GM23338 (cell line): ENCODE measurements at regions not wholly inside any gene's neighbourhood (a gene's known extent, or its start where the extent isn't known, plus 50 kb on each side); places are given as distances from the start of the nearest gene placed in this dataset.

Experiments used
- CREB1 ChIP-seq: fragments of 250-450 bp; sonication (Bioruptor Pico); IDR thresholded peaks from 2 replicates; pipeline ENCODE4 v1.5.0; 2020; ENCODE audit warnings: low read depth, mild to moderate bottlenecking, moderate library complexity
- EZH2 ChIP-seq: fragments of 200-600 bp; sonication (generic); IDR thresholded peaks from one replicate; pipeline ENCODE4 v1.8.0; 2017; ENCODE audit warnings: antibody characterized with exemption, mild to moderate bottlenecking, low read depth; ENCODE audit not compliant: unreplicated experiment
- EZH2phosphoT487 ChIP-seq: fragments of 200-600 bp; sonication (generic); IDR thresholded peaks from one replicate; pipeline ENCODE4 v1.8.1; 2018; ENCODE audit warnings: antibody characterized with exemption; ENCODE audit not compliant: unreplicated experiment
- JUNB ChIP-seq: IDR thresholded peaks from one replicate; pipeline ENCODE4 v1.6.1; 2016; ENCODE audit warnings: antibody characterized with exemption; ENCODE audit not compliant: unreplicated experiment
- NANOG ChIP-seq: IDR thresholded peaks from 2 replicates; pipeline ENCODE4 v1.6.1; 2016; ENCODE audit warnings: antibody characterized with exemption, borderline replicate concordance
- POLR2AphosphoS5 ChIP-seq: IDR thresholded peaks from 2 replicates; pipeline ENCODE4 v1.6.1; 2016; ENCODE audit warnings: antibody characterized with exemption, low read depth
- ZNF114 ChIP-seq: fragments of 250-450 bp; sonication (Bioruptor Pico); IDR thresholded peaks from 2 replicates; pipeline ENCODE4 v1.5.0; 2020; ENCODE audit warnings: mild to moderate bottlenecking, moderate library complexity
- ZNF331 ChIP-seq: fragments of 250-450 bp; sonication (Bioruptor Pico); IDR thresholded peaks from 2 replicates; pipeline ENCODE4 v1.5.0; 2020; ENCODE audit warnings: low read depth, mild to moderate bottlenecking, moderate library complexity
- TF ChIP-seq, protein P1 (sequence below), 2 experiments: fragments of 200-600 bp in 1 of 2; sonication (generic) in 1 of 2; conservative IDR thresholded peaks; 2 replicates each; pipeline versions ENCODE4 v1.5.1 to v1.6.1; 2016 to 2017; ENCODE audit warnings: antibody characterized with exemption in 2 of 2, low read depth in 2 of 2, mild to moderate bottlenecking in 2 of 2, moderate library complexity in 1 of 2
- TF ChIP-seq, protein P2 (sequence below): IDR thresholded peaks from one replicate; pipeline ENCODE4 v1.6.1; 2018; ENCODE audit warnings: antibody characterized with exemption; ENCODE audit not compliant: unreplicated experiment
- TF ChIP-seq, protein P3 (sequence below): IDR thresholded peaks from 2 replicates; pipeline ENCODE4 v1.6.1; 2016; ENCODE audit warnings: antibody characterized with exemption
- TF ChIP-seq, protein P4 (sequence below): fragments of 250-450 bp; sonication (Bioruptor Pico); IDR thresholded peaks from 2 replicates; pipeline ENCODE4 v1.5.0; 2020; ENCODE audit warnings: mild to moderate bottlenecking, moderate library complexity

DNA sequence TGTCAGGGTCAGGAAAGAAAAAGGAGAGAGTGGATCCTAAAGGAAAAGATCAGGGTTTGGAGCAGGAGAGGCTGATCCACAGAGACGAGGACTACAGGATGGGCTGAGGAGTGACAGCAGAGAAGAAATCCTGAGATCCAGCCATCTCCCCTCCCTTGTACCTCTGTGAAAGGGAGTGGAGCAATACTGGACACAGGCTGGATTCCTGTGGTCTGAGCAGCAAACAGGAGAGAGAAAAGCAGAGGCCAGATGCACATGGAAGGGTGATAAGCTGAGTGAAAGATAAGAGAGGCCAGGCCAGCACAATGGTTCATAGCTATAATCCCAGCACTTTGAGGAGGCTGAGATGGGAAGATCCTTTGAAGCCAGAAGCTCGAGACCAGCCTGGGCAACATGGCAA lies 472.1 kb upstream of the TSHZ3 start:
- TF ChIP-seq CREB1 (CRISPR knock-in tag) (no peak), JUNB (no peak), EZH2 (no peak), POLR2AphosphoS5 (no peak), EZH2phosphoT487 (no peak), ZNF331 (CRISPR knock-in tag) (no peak), NANOG (no peak), ZNF114 (CRISPR knock-in tag) (no peak)
- TF ChIP-seq, protein P1, sequence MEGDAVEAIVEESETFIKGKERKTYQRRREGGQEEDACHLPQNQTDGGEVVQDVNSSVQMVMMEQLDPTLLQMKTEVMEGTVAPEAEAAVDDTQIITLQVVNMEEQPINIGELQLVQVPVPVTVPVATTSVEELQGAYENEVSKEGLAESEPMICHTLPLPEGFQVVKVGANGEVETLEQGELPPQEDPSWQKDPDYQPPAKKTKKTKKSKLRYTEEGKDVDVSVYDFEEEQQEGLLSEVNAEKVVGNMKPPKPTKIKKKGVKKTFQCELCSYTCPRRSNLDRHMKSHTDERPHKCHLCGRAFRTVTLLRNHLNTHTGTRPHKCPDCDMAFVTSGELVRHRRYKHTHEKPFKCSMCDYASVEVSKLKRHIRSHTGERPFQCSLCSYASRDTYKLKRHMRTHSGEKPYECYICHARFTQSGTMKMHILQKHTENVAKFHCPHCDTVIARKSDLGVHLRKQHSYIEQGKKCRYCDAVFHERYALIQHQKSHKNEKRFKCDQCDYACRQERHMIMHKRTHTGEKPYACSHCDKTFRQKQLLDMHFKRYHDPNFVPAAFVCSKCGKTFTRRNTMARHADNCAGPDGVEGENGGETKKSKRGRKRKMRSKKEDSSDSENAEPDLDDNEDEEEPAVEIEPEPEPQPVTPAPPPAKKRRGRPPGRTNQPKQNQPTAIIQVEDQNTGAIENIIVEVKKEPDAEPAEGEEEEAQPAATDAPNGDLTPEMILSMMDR (conservative IDR thresholded peaks at IDR 0.05; ENCODE audit: low read depth in 2 of 2): no peak
- TF ChIP-seq, protein P2, sequence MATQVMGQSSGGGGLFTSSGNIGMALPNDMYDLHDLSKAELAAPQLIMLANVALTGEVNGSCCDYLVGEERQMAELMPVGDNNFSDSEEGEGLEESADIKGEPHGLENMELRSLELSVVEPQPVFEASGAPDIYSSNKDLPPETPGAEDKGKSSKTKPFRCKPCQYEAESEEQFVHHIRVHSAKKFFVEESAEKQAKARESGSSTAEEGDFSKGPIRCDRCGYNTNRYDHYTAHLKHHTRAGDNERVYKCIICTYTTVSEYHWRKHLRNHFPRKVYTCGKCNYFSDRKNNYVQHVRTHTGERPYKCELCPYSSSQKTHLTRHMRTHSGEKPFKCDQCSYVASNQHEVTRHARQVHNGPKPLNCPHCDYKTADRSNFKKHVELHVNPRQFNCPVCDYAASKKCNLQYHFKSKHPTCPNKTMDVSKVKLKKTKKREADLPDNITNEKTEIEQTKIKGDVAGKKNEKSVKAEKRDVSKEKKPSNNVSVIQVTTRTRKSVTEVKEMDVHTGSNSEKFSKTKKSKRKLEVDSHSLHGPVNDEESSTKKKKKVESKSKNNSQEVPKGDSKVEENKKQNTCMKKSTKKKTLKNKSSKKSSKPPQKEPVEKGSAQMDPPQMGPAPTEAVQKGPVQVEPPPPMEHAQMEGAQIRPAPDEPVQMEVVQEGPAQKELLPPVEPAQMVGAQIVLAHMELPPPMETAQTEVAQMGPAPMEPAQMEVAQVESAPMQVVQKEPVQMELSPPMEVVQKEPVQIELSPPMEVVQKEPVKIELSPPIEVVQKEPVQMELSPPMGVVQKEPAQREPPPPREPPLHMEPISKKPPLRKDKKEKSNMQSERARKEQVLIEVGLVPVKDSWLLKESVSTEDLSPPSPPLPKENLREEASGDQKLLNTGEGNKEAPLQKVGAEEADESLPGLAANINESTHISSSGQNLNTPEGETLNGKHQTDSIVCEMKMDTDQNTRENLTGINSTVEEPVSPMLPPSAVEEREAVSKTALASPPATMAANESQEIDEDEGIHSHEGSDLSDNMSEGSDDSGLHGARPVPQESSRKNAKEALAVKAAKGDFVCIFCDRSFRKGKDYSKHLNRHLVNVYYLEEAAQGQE: no peak
- TF ChIP-seq, protein P3, sequence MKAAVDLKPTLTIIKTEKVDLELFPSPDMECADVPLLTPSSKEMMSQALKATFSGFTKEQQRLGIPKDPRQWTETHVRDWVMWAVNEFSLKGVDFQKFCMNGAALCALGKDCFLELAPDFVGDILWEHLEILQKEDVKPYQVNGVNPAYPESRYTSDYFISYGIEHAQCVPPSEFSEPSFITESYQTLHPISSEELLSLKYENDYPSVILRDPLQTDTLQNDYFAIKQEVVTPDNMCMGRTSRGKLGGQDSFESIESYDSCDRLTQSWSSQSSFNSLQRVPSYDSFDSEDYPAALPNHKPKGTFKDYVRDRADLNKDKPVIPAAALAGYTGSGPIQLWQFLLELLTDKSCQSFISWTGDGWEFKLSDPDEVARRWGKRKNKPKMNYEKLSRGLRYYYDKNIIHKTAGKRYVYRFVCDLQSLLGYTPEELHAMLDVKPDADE: no peak
- TF ChIP-seq, protein P4, sequence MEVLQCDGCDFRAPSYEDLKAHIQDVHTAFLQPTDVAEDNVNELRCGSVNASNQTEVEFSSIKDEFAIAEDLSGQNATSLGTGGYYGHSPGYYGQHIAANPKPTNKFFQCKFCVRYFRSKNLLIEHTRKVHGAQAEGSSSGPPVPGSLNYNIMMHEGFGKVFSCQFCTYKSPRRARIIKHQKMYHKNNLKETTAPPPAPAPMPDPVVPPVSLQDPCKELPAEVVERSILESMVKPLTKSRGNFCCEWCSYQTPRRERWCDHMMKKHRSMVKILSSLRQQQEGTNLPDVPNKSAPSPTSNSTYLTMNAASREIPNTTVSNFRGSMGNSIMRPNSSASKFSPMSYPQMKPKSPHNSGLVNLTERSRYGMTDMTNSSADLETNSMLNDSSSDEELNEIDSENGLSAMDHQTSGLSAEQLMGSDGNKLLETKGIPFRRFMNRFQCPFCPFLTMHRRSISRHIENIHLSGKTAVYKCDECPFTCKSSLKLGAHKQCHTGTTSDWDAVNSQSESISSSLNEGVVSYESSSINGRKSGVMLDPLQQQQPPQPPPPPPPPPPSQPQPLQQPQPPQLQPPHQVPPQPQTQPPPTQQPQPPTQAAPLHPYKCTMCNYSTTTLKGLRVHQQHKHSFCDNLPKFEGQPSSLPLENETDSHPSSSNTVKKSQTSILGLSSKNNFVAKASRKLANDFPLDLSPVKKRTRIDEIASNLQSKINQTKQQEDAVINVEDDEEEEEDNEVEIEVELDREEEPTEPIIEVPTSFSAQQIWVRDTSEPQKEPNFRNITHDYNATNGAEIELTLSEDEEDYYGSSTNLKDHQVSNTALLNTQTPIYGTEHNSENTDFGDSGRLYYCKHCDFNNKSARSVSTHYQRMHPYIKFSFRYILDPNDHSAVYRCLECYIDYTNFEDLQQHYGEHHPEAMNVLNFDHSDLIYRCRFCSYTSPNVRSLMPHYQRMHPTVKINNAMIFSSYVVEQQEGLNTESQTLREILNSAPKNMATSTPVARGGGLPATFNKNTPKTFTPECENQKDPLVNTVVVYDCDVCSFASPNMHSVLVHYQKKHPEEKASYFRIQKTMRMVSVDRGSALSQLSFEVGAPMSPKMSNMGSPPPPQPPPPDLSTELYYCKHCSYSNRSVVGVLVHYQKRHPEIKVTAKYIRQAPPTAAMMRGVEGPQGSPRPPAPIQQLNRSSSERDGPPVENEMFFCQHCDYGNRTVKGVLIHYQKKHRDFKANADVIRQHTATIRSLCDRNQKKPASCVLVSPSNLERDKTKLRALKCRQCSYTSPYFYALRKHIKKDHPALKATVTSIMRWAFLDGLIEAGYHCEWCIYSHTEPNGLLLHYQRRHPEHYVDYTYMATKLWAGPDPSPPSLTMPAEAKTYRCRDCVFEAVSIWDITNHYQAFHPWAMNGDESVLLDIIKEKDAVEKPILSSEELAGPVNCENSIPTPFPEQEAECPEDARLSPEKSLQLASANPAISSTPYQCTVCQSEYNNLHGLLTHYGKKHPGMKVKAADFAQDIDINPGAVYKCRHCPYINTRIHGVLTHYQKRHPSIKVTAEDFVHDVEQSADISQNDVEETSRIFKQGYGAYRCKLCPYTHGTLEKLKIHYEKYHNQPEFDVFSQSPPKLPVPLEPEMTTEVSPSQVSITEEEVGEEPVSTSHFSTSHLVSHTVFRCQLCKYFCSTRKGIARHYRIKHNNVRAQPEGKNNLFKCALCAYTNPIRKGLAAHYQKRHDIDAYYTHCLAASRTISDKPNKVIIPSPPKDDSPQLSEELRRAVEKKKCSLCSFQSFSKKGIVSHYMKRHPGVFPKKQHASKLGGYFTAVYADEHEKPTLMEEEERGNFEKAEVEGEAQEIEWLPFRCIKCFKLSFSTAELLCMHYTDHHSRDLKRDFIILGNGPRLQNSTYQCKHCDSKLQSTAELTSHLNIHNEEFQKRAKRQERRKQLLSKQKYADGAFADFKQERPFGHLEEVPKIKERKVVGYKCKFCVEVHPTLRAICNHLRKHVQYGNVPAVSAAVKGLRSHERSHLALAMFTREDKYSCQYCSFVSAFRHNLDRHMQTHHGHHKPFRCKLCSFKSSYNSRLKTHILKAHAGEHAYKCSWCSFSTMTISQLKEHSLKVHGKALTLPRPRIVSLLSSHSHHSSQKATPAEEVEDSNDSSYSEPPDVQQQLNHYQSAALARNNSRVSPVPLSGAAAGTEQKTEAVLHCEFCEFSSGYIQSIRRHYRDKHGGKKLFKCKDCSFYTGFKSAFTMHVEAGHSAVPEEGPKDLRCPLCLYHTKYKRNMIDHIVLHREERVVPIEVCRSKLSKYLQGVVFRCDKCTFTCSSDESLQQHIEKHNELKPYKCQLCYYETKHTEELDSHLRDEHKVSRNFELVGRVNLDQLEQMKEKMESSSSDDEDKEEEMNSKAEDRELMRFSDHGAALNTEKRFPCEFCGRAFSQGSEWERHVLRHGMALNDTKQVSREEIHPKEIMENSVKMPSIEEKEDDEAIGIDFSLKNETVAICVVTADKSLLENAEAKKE (CRISPR knock-in tag): no peak
